HEK293 (cell line): ENCODE measurements at regions not wholly inside any gene's neighbourhood (a gene's known extent, or its start where the extent isn't known, plus 50 kb on each side); places are given as distances from the start of the nearest gene placed in this dataset.
"Not testable (repeated sequence)": the region's sequence is repeated elsewhere in the genome, so short reads cannot be mapped to it uniquely, and the experiment has no call there.

ENCODE experiments used
- CTCF ChIA-PET: fragments of 350-600 bp; formaldehyde crosslinking; extraction: SDS; loops from one replicate; lab custom pipeline; 2021; ENCODE audit warnings: antibody characterized with exemption; lab: Yijun Ruan, JAX
- POLR2A ChIA-PET: fragments of 300-600 bp; formaldehyde crosslinking; extraction: SDS; loops from one replicate; lab custom pipeline; 2020; ENCODE audit warnings: antibody characterized with exemption, inconsistent platforms; lab: Yijun Ruan, JAX
- H3K27ac ChIP-seq: fragments of 200-500 bp; sonication (Bioruptor generic); 2 replicates; pipeline ENCODE4 v1.5.1; 2014; ENCODE audit warnings: low read depth, low read length, control low read depth, inconsistent platforms; ENCODE audit errors: extremely low read depth
- H3K36me3 ChIP-seq, 2 experiments: fragments of 200-500 bp in 1 of 2; sonication (Bioruptor generic) in 1 of 2; 1 replicate in 1 of 2; 2 replicates in 1 of 2; pipeline ENCODE4 v1.5.1; 2014 to 2017; ENCODE audit warnings: inconsistent platforms in 2 of 2, low read length in 2 of 2; ENCODE audit not compliant: control insufficient read depth in 2 of 2, insufficient read depth in 1 of 2
- H3K4me1 ChIP-seq: fragments of 200-500 bp; sonication (Bioruptor generic); 2 replicates; pipeline ENCODE4 v1.5.1; 2014; ENCODE audit warnings: mild to moderate bottlenecking, low read length, inconsistent platforms; ENCODE audit not compliant: control insufficient read depth, insufficient read depth
- H3K4me3 ChIP-seq: 2 replicates; pipeline ENCODE4 v1.5.1; 2011; ENCODE audit warnings: low read depth, mild to moderate bottlenecking, control low read depth, low read length, moderate library complexity
- H3K9me3 ChIP-seq: fragments of 200-500 bp; sonication (Bioruptor generic); 2 replicates; pipeline ENCODE4 v1.5.1; 2014; ENCODE audit warnings: low read depth, low read length, inconsistent platforms; ENCODE audit not compliant: control insufficient read depth, insufficient read depth
- FEZF1 ChIP-seq: fragments of 450-650 bp; formaldehyde crosslinking; IDR thresholded peaks from 2 replicates; pipeline ENCODE4 v1.5.1; 2016; ENCODE audit warnings: missing biosample characterization, missing genetic modification characterization
- ZBTB1 ChIP-seq: fragments of 450-650 bp; formaldehyde crosslinking; IDR thresholded peaks from 2 replicates; pipeline ENCODE4 v1.5.1; 2016; ENCODE audit warnings: missing biosample characterization, missing genetic modification characterization
- ZBTB17 ChIP-seq: fragments of 450-650 bp; formaldehyde crosslinking; IDR thresholded peaks from 2 replicates; pipeline ENCODE4 v1.5.1; 2016; ENCODE audit warnings: missing biosample characterization, missing genetic modification characterization
- ZBTB20 ChIP-seq: fragments of 450-650 bp; formaldehyde crosslinking; IDR thresholded peaks from 2 replicates; pipeline ENCODE4 v1.5.1; 2016; ENCODE audit warnings: missing biosample characterization, missing genetic modification characterization
- ZBTB48 ChIP-seq: fragments of 450-650 bp; formaldehyde crosslinking; IDR thresholded peaks from 2 replicates; pipeline ENCODE4 v1.5.1; 2016; ENCODE audit warnings: missing biosample characterization, missing genetic modification characterization
- ZIC2 ChIP-seq: fragments of 450-650 bp; formaldehyde crosslinking; IDR thresholded peaks from 2 replicates; pipeline ENCODE4 v1.5.1; 2016; ENCODE audit warnings: missing biosample characterization, missing genetic modification characterization
- ZNF114 ChIP-seq: fragments of 450-650 bp; formaldehyde crosslinking; IDR thresholded peaks from 2 replicates; pipeline ENCODE4 v1.5.0; 2017; ENCODE audit warnings: missing biosample characterization, missing genetic modification characterization
- ZNF211 ChIP-seq: fragments of 450-650 bp; formaldehyde crosslinking; IDR thresholded peaks from 2 replicates; pipeline ENCODE4 v1.5.1; 2016; ENCODE audit warnings: low read depth, missing biosample characterization, missing genetic modification characterization
- ZNF221 ChIP-seq: fragments of 450-650 bp; formaldehyde crosslinking; IDR thresholded peaks from 2 replicates; pipeline ENCODE4 v1.5.1; 2017; ENCODE audit warnings: missing biosample characterization, missing genetic modification characterization, borderline replicate concordance
- ZNF23 ChIP-seq: fragments of 450-650 bp; formaldehyde crosslinking; IDR thresholded peaks from 2 replicates; pipeline ENCODE4 v1.5.1; 2016; ENCODE audit warnings: missing biosample characterization, missing genetic modification characterization, borderline replicate concordance
- ZNF24 ChIP-seq: fragments of 450-650 bp; formaldehyde crosslinking; IDR thresholded peaks from 2 replicates; pipeline ENCODE4 v1.5.1; 2016; ENCODE audit warnings: missing biosample characterization, missing genetic modification characterization
- ZNF555 ChIP-seq: fragments of 450-650 bp; formaldehyde crosslinking; conservative IDR thresholded peaks from 2 replicates; pipeline ENCODE4 v1.5.1; 2017; ENCODE audit warnings: missing biosample characterization, mild to moderate bottlenecking, missing genetic modification characterization, inconsistent platforms
- ZNF561 ChIP-seq: fragments of 450-650 bp; IDR thresholded peaks from 2 replicates; pipeline ENCODE4 v1.5.1; 2018; ENCODE audit warnings: missing biosample characterization, missing genetic modification characterization, borderline replicate concordance
- ZNF629 ChIP-seq: fragments of 450-650 bp; formaldehyde crosslinking; IDR thresholded peaks from 2 replicates; pipeline ENCODE4 v1.5.1; 2017; ENCODE audit warnings: missing biosample characterization, missing genetic modification characterization
- ZNF654 ChIP-seq: fragments of 450-650 bp; formaldehyde crosslinking; IDR thresholded peaks from 2 replicates; pipeline ENCODE4 v1.5.1; 2016; ENCODE audit warnings: low read depth, missing biosample characterization, missing genetic modification characterization
- ZSCAN23 ChIP-seq: fragments of 450-650 bp; formaldehyde crosslinking; IDR thresholded peaks from 2 replicates; pipeline ENCODE4 v1.5.1; 2016; ENCODE audit warnings: missing biosample characterization, missing genetic modification characterization
- TF ChIP-seq, protein P1 (sequence below): fragments of 450-650 bp; formaldehyde crosslinking; IDR thresholded peaks from 2 replicates; pipeline ENCODE4 v1.5.1; 2016; ENCODE audit warnings: missing biosample characterization, missing genetic modification characterization, low read depth
- TF ChIP-seq, protein P2 (sequence below): fragments of 450-650 bp; IDR thresholded peaks from 2 replicates; pipeline ENCODE4 v1.5.1; 2018; ENCODE audit warnings: missing biosample characterization, mild to moderate bottlenecking, missing genetic modification characterization
- TF ChIP-seq, protein P3 (sequence below): fragments of 450-650 bp; formaldehyde crosslinking; IDR thresholded peaks from 2 replicates; pipeline ENCODE4 v1.5.1; 2016; ENCODE audit warnings: missing biosample characterization, missing genetic modification characterization
- TF ChIP-seq, protein P4 (sequence below): fragments of 450-650 bp; formaldehyde crosslinking; IDR thresholded peaks from 2 replicates; pipeline ENCODE4 v1.5.1; 2016; ENCODE audit warnings: missing biosample characterization, missing genetic modification characterization
- TF ChIP-seq, protein P5 (sequence below): fragments of 450-650 bp; formaldehyde crosslinking; IDR thresholded peaks from 2 replicates; pipeline ENCODE4 v1.5.1; 2016; ENCODE audit warnings: missing biosample characterization, missing genetic modification characterization

DNA sequence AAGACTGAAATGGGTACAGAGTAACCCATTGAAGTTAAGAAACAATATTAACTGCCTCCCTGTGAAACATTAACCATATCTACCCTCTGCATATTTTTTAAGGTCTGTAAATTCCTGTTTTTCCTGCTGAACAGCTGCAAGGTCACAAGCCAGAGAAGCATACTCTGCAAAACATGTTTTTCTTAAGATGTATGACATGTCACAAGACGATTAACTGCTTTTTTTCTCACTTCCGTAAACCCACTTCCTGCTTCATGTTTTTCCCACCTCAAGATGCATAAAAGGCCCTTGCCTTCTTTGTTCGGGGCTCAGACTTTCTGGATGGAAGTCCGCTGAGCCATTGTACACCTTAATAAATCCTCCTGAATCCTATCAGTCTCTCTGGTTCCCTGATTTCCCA, 504.7 kb upstream of the MIS18BP1 start (continued):
- TF ChIP-seq ZNF654 (no peak), ZBTB48 (tag by site-specific recombination) (no peak)

DNA sequence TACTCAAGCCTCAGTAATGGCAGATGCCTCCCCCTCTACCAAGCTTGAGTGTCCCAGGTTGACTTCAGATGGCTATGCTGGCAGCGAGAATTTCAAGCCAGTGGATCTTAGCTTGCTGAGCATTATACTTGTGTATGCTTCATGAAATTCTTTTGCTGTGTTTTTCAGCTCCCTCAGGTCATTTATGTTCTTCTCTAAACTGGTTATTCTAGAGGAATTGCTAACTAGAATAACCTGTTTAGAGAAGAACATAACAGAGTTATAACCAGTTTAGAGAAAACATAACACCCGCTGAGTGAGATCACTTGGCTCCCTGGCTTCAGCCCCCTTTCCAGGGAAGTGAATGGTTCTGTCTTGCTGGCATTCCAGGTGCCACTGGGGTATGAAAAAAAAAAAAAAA, 503.4 kb upstream of the MIS18BP1 start:
- H3K4me3 ChIP-seq, H3K9me3 ChIP-seq, H3K4me1 ChIP-seq, CTCF ChIA-PET, H3K27ac ChIP-seq, POLR2A ChIA-PET, H3K36me3 ChIP-seq: not testable (repeated sequence)

DNA sequence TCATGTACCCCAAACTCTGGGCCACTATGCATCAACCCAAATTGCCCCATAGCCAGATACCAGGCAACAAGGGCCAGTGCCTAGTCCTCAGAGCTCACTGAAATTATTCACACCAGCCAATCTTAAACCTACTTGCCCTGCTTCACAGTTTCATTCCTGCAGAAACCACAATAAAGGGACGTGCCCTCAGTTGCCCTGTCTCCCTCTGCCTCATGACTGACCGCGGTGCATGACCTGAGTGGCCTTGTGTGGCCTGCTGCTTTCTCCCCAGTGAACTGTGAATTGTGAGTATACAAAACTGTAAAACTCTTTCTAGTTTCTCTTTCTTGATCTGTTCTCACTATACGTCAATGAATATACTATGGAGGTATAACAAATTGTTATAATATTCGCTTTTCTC, 490.9 kb upstream of the MIS18BP1 start:
- H3K9me3 ChIP-seq: no peaks in the 10 kb centered on the region
- no peaks in the 10 kb centered on the region for H3K4me1 ChIP-seq
- H3K27ac ChIP-seq: no peak overlapping the region
- POLR2A ChIA-PET: no interaction called here
- H3K36me3 ChIP-seq: no peaks in the 10 kb centered on the region
- no peak for TF ChIP-seq ZNF221 (tag by site-specific recombination)
- TF ChIP-seq ZBTB20: no peak
- TF ChIP-seq, protein P1, sequence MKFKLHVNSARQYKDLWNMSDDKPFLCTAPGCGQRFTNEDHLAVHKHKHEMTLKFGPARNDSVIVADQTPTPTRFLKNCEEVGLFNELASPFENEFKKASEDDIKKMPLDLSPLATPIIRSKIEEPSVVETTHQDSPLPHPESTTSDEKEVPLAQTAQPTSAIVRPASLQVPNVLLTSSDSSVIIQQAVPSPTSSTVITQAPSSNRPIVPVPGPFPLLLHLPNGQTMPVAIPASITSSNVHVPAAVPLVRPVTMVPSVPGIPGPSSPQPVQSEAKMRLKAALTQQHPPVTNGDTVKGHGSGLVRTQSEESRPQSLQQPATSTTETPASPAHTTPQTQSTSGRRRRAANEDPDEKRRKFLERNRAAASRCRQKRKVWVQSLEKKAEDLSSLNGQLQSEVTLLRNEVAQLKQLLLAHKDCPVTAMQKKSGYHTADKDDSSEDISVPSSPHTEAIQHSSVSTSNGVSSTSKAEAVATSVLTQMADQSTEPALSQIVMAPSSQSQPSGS (tag by site-specific recombination): no peak
- TF ChIP-seq ZNF24 (tag by site-specific recombination): no peak
- TF ChIP-seq, protein P2, sequence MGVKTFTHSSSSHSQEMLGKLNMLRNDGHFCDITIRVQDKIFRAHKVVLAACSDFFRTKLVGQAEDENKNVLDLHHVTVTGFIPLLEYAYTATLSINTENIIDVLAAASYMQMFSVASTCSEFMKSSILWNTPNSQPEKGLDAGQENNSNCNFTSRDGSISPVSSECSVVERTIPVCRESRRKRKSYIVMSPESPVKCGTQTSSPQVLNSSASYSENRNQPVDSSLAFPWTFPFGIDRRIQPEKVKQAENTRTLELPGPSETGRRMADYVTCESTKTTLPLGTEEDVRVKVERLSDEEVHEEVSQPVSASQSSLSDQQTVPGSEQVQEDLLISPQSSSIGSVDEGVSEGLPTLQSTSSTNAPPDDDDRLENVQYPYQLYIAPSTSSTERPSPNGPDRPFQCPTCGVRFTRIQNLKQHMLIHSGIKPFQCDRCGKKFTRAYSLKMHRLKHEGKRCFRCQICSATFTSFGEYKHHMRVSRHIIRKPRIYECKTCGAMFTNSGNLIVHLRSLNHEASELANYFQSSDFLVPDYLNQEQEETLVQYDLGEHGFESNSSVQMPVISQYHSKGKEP (tag by site-specific recombination): no peak
- no peak for TF ChIP-seq ZNF23 (tag by site-specific recombination)
- TF ChIP-seq ZSCAN23 (tag by site-specific recombination): no peak
- TF ChIP-seq ZNF211 (tag by site-specific recombination): no peak
- no peak for TF ChIP-seq ZIC2 (tag by site-specific recombination)
- no peak for TF ChIP-seq ZNF114 (tag by site-specific recombination)
- no peak for TF ChIP-seq ZNF555 (tag by site-specific recombination)
- no peak for TF ChIP-seq ZBTB1 (tag by site-specific recombination)
- TF ChIP-seq ZNF561 (tag by site-specific recombination): no peak
- H3K4me3 ChIP-seq: no peak overlapping the region
- CTCF ChIA-PET: no interaction called here

DNA sequence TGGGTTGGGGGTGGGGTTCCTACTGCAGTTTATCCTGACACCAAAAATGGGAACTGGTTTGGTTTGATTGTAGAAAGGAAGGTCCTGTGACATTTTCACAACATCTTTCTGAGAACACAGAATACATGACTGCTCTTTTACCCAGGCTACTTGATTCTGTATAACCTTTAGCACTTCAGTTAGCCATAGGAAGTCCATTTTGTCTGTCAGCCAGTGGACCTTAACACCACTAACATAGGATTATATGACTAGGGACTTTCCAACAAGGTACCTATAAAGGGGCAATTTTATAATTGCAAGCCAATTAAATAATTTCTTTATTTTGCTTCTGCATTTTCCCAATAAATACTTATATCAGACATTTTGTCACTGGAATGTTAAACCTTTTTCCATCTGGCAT, 489.2 kb upstream of the MIS18BP1 start:
- no peak overlapping the region for H3K27ac ChIP-seq
- H3K4me3 ChIP-seq: no peak overlapping the region
- no peaks in the 10 kb centered on the region for H3K4me1 ChIP-seq
- H3K36me3 ChIP-seq: no peaks in the 10 kb centered on the region
- no peaks in the 10 kb centered on the region for H3K9me3 ChIP-seq
- ChIA-PET CTCF (no interaction called here), POLR2A (no interaction called here)
- TF ChIP-seq, protein P3, sequence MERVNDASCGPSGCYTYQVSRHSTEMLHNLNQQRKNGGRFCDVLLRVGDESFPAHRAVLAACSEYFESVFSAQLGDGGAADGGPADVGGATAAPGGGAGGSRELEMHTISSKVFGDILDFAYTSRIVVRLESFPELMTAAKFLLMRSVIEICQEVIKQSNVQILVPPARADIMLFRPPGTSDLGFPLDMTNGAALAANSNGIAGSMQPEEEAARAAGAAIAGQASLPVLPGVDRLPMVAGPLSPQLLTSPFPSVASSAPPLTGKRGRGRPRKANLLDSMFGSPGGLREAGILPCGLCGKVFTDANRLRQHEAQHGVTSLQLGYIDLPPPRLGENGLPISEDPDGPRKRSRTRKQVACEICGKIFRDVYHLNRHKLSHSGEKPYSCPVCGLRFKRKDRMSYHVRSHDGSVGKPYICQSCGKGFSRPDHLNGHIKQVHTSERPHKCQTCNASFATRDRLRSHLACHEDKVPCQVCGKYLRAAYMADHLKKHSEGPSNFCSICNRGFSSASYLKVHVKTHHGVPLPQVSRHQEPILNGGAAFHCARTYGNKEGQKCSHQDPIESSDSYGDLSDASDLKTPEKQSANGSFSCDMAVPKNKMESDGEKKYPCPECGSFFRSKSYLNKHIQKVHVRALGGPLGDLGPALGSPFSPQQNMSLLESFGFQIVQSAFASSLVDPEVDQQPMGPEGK (tag by site-specific recombination): no peak
- TF ChIP-seq, protein P4, sequence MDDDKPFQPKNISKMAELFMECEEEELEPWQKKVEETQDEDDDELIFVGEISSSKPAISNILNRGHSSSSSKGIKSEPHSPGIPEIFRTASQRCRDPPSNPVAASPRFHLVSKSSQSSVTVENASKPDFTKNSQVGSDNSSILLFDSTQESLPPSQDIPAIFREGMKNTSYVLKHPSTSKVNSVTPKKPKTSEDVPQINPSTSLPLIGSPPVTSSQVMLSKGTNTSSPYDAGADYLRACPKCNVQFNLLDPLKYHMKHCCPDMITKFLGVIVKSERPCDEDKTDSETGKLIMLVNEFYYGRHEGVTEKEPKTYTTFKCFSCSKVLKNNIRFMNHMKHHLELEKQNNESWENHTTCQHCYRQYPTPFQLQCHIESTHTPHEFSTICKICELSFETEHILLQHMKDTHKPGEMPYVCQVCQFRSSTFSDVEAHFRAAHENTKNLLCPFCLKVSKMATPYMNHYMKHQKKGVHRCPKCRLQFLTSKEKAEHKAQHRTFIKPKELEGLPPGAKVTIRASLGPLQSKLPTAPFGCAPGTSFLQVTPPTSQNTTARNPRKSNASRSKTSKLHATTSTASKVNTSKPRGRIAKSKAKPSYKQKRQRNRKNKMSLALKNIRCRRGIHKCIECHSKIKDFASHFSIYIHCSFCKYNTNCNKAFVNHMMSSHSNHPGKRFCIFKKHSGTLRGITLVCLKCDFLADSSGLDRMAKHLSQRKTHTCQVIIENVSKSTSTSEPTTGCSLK (tag by site-specific recombination): no peak
- TF ChIP-seq, protein P5, sequence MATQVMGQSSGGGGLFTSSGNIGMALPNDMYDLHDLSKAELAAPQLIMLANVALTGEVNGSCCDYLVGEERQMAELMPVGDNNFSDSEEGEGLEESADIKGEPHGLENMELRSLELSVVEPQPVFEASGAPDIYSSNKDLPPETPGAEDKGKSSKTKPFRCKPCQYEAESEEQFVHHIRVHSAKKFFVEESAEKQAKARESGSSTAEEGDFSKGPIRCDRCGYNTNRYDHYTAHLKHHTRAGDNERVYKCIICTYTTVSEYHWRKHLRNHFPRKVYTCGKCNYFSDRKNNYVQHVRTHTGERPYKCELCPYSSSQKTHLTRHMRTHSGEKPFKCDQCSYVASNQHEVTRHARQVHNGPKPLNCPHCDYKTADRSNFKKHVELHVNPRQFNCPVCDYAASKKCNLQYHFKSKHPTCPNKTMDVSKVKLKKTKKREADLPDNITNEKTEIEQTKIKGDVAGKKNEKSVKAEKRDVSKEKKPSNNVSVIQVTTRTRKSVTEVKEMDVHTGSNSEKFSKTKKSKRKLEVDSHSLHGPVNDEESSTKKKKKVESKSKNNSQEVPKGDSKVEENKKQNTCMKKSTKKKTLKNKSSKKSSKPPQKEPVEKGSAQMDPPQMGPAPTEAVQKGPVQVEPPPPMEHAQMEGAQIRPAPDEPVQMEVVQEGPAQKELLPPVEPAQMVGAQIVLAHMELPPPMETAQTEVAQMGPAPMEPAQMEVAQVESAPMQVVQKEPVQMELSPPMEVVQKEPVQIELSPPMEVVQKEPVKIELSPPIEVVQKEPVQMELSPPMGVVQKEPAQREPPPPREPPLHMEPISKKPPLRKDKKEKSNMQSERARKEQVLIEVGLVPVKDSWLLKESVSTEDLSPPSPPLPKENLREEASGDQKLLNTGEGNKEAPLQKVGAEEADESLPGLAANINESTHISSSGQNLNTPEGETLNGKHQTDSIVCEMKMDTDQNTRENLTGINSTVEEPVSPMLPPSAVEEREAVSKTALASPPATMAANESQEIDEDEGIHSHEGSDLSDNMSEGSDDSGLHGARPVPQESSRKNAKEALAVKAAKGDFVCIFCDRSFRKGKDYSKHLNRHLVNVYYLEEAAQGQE (tag by site-specific recombination): no peak
- no peak for TF ChIP-seq ZBTB17 (tag by site-specific recombination)
- TF ChIP-seq FEZF1 (tag by site-specific recombination): no peak
- no peak for TF ChIP-seq ZNF629 (tag by site-specific recombination)
